HCT116 (cell line): ENCODE measurements at regions not wholly inside any gene's neighbourhood (a gene's known extent, or its start where the extent isn't known, plus 50 kb on each side); places are given as distances from the start of the nearest gene placed in this dataset.

Experiments
- ATAC-seq: fragments of 200-7000 bp; cut with Tn5 transposase; 2 replicates; pipeline ENCODE4 v1.9.1; 2020; ENCODE audit warnings: mild to moderate bottlenecking, moderate library complexity
- BruUV-seq: library from RNA; stranded (reverse); fragments of 400-500 nt; replicated peaks from 2 replicates; lab custom pipeline; 2021; lab: Mats Ljungman, UMichigan
- CTCF ChIA-PET: fragments of 300-600 bp; sonication (Branson Sonifier 250); formaldehyde crosslinking; loops from one replicate; lab custom pipeline; 2021; ENCODE audit warnings: antibody characterized with exemption; lab: Charles Lee
- POLR2A ChIA-PET: fragments of 300-600, 350-600 bp; sonication (Branson Sonifier 250); formaldehyde crosslinking; loops from one replicate; lab custom pipeline; 2021; ENCODE audit warnings: antibody characterized with exemption; lab: Charles Lee
- RAD21 ChIA-PET, 2 experiments: fragments of 300-600 bp; sonication (Branson Sonifier 250); formaldehyde crosslinking; loops; one replicate each; lab custom pipeline; 2023; ENCODE audit warnings: low total read pairs in 2 of 2; ENCODE audit not compliant: uncharacterized antibody in 2 of 2, unreplicated experiment in 2 of 2, low non-redundant PET in 1 of 2; lab: Charles Lee
- DNase-seq: peaks from one replicate; pipeline ENCODE4 v3.0.0-alpha.2; 2010; ENCODE audit warnings: low read depth, low spot score
- H2AFZ ChIP-seq: fragments of 200-600 bp; shearing (Covaris generic), sonication (generic); 2 replicates; pipeline ENCODE4 v1.6.1; 2017; ENCODE audit warnings: low read depth, mixed run types, mixed read lengths, antibody characterized with exemption, low read length; ENCODE audit not compliant: poor library complexity, severe bottlenecking
- H3K27ac ChIP-seq: 2 replicates; pipeline ENCODE4 v1.5.1; 2012; ENCODE audit warnings: low read depth, low read length
- H3K27me3 ChIP-seq: fragments of 200-600 bp; sonication (generic); 2 replicates; pipeline ENCODE4 v1.6.1; 2016; ENCODE audit warnings: mixed run types, low read length, mixed read lengths; ENCODE audit not compliant: insufficient read depth
- H3K36me3 ChIP-seq, 2 experiments: fragments of 200-500 bp in 1 of 2; fragments of 200-600 bp in 1 of 2; sonication (Bioruptor generic) in 1 of 2; sonication (generic) in 1 of 2; 2 replicates each; pipeline versions ENCODE4 v1.5.1 to v1.6.1; 2014 to 2016; ENCODE audit warnings: low read length in 2 of 2, inconsistent platforms in 1 of 2, mixed read lengths in 1 of 2, mixed run types in 1 of 2; ENCODE audit not compliant: insufficient read depth in 2 of 2, control insufficient read depth in 1 of 2
- H3K4me1 ChIP-seq, 2 experiments: fragments of 200-600 bp in 1 of 2; sonication (generic) in 1 of 2; 2 replicates each; pipeline versions ENCODE4 v1.5.1 to v1.6.1; 2012 to 2017; ENCODE audit warnings: low read length in 2 of 2, inconsistent platforms in 1 of 2, mild to moderate bottlenecking in 1 of 2, mixed read lengths in 1 of 2, mixed run types in 1 of 2, moderate library complexity in 1 of 2; ENCODE audit not compliant: insufficient read depth in 2 of 2, control insufficient read depth in 1 of 2
- H3K4me2 ChIP-seq: fragments of 200-600 bp; sonication (generic); 2 replicates; pipeline ENCODE4 v1.6.1; 2017; ENCODE audit warnings: mixed run types, low read length, mixed read lengths
- H3K4me3 ChIP-seq, 2 experiments: fragments of 200-600 bp in 1 of 2; sonication (generic) in 1 of 2; replicated peaks in 1 of 2; 2 replicates each; pipeline ENCODE4 v1.5.1; 2011 to 2016; ENCODE audit warnings: low read length in 2 of 2, control low read depth in 1 of 2, low read depth in 1 of 2, mild to moderate bottlenecking in 1 of 2, mixed read lengths in 1 of 2, mixed run types in 1 of 2
- H3K79me2 ChIP-seq: fragments of 200-600 bp; sonication (generic); 2 replicates; pipeline ENCODE4 v1.6.1; 2017; ENCODE audit warnings: mild to moderate bottlenecking, mixed run types, low read length, moderate library complexity, mixed read lengths; ENCODE audit not compliant: insufficient read depth
- H3K9ac ChIP-seq: fragments of 200-600 bp; sonication (generic); 2 replicates; pipeline ENCODE4 v1.6.1; 2016; ENCODE audit warnings: low read length, mixed read lengths
- H3K9me2 ChIP-seq: fragments of 200-600 bp; sonication (generic), shearing (Covaris generic); 2 replicates; pipeline ENCODE4 v1.6.1; 2017; ENCODE audit warnings: mixed run types, mild to moderate bottlenecking, moderate library complexity; ENCODE audit not compliant: insufficient read depth
- H3K9me3 ChIP-seq, 2 experiments: fragments of 200-500 bp in 1 of 2; fragments of 200-600 bp in 1 of 2; sonication (Bioruptor generic) in 1 of 2; sonication (generic) in 1 of 2; 2 replicates each; pipeline ENCODE4 v1.6.1; 2014 to 2017; ENCODE audit warnings: low read length in 2 of 2, mixed read lengths in 2 of 2, inconsistent platforms in 1 of 2, low read depth in 1 of 2, mild to moderate bottlenecking in 1 of 2, mixed run types in 1 of 2, moderate library complexity in 1 of 2; ENCODE audit not compliant: control insufficient read depth in 1 of 2, insufficient read depth in 1 of 2
- H4K20me1 ChIP-seq: fragments of 200-600 bp; sonication (generic), shearing (Covaris generic); 2 replicates; pipeline ENCODE4 v1.6.1; 2017; ENCODE audit warnings: mixed run types, mild to moderate bottlenecking, moderate library complexity; ENCODE audit not compliant: insufficient read depth
- CEBPB ChIP-seq: IDR thresholded peaks from 2 replicates; pipeline ENCODE4 v1.6.1; 2012; ENCODE audit warnings: low read depth
- EGR1 ChIP-seq: IDR thresholded peaks from 2 replicates; pipeline ENCODE4 v1.6.1; 2012; ENCODE audit warnings: low read depth
- ELF1 ChIP-seq: IDR thresholded peaks from 2 replicates; pipeline ENCODE4 v1.6.1; 2012; ENCODE audit warnings: low read depth, borderline replicate concordance
- FOSL1 ChIP-seq: IDR thresholded peaks from 2 replicates; pipeline ENCODE4 v1.6.1; 2012; ENCODE audit warnings: low read depth
- JUND ChIP-seq: IDR thresholded peaks from 2 replicates; pipeline ENCODE4 v1.6.1; 2012
- POLR2A ChIP-seq: IDR thresholded peaks from 2 replicates; pipeline ENCODE4 v1.7.0; 2011; ENCODE audit warnings: borderline replicate concordance; ENCODE audit not compliant: insufficient read depth, insufficient read length; ENCODE audit errors: extremely low read depth
- RAD21 ChIP-seq: IDR thresholded peaks from 2 replicates; pipeline ENCODE4 v1.6.1; 2012; ENCODE audit warnings: low read depth, mild to moderate bottlenecking
- SIN3A ChIP-seq: IDR thresholded peaks from 2 replicates; pipeline ENCODE4 v1.6.1; 2012; ENCODE audit warnings: low read depth
- SP1 ChIP-seq: IDR thresholded peaks from 2 replicates; pipeline ENCODE4 v1.6.1; 2012; ENCODE audit warnings: low read depth
- TCF7L2 ChIP-seq: IDR thresholded peaks from 2 replicates; pipeline ENCODE4 v1.7.0; 2011; ENCODE audit warnings: borderline replicate concordance, inconsistent platforms; ENCODE audit not compliant: insufficient read depth, insufficient read length; ENCODE audit errors: extremely low read depth
- YY1 ChIP-seq: IDR thresholded peaks from 2 replicates; pipeline ENCODE4 v1.6.1; 2011; ENCODE audit warnings: low read length, low read depth, moderate library complexity, mild to moderate bottlenecking; ENCODE audit not compliant: insufficient replicate concordance; ENCODE audit errors: extremely low read depth
- ZFX ChIP-seq: fragments of 450-650 bp; IDR thresholded peaks from 2 replicates; pipeline ENCODE4 v1.6.1; 2017
- intact Hi-C: fragments of 100-400 bp; cut with micrococcal nuclease; formaldehyde crosslinking; loops from 2 replicates; pipeline ENCODE4 v1.10.0; 2022
- TF ChIP-seq, protein P1 (sequence below), 3 experiments: fragments of 200-600 bp in 1 of 3; sonication (generic) in 1 of 3; IDR thresholded peaks in 2 of 3; conservative IDR thresholded peaks in 1 of 3; 2 replicates each; pipeline ENCODE4 v1.5.1; 2012 to 2017; ENCODE audit warnings: low read depth in 2 of 3, low read length in 2 of 3, antibody characterized with exemption in 1 of 3, borderline replicate concordance in 1 of 3, control low read depth in 1 of 3, mild to moderate bottlenecking in 1 of 3, mixed read lengths in 1 of 3, mixed run types in 1 of 3, moderate library complexity in 1 of 3; ENCODE audit not compliant: insufficient read depth in 1 of 3
- TF ChIP-seq, protein P2 (sequence below): IDR thresholded peaks from 2 replicates; pipeline ENCODE4 v1.6.1; 2011; ENCODE audit warnings: mild to moderate bottlenecking, low read length, moderate library complexity; ENCODE audit not compliant: insufficient replicate concordance; ENCODE audit errors: extremely low read depth

DNA sequence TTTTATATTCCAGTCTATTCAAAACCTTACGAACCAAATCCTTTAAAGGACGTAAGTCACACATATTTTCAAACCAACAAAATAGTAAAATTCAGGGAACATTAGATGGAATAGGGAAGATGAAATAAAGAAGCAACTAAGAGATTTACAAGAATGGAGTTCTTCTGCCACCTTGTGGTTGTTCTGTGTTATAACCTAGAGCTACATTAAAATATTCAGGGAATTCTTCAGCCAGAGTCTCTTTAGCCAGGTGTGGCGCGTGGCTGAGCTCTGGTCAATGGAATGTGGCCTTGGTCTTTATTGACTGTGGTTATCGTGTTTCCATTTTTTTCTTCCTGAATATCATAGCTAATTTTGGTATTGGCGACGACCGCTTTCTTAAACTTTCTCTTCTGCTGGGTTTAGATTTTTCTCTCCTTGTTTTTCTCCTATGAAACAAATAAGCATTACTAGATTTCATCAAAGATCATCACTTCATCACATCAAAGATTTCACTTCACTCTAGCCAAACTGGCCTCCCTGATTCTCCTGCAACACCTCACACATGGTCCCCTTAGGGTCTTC lies 221.3 kb downstream of the MRPL39 start:
- peak; percentile 44; the same call in 1 of the 2 replicates for ATAC-seq
- RAD21 ChIA-PET, result no interaction called here
- H3K27ac ChIP-seq, result no peak overlapping the region
- intact Hi-C loops, result no loop called here
- no peaks in the 10 kb centered on the region for H3K4me1 ChIP-seq
- H3K36me3 ChIP-seq, result no peaks in the 10 kb centered on the region
- H4K20me1 ChIP-seq, result no peaks in the 10 kb centered on the region
- peak; percentile 23 for DNase-seq
- no peak overlapping the region for H2AFZ ChIP-seq
- H3K9me3 ChIP-seq, result peaks cover 0 to 4% of the 10 kb centered on the region in 2 experiments; a peak in 2 of 4 replicates
- no peak overlapping the region for H3K4me3 ChIP-seq
- H3K79me2 ChIP-seq, result no peaks in the 10 kb centered on the region
- TF ChIP-seq, protein P1, sequence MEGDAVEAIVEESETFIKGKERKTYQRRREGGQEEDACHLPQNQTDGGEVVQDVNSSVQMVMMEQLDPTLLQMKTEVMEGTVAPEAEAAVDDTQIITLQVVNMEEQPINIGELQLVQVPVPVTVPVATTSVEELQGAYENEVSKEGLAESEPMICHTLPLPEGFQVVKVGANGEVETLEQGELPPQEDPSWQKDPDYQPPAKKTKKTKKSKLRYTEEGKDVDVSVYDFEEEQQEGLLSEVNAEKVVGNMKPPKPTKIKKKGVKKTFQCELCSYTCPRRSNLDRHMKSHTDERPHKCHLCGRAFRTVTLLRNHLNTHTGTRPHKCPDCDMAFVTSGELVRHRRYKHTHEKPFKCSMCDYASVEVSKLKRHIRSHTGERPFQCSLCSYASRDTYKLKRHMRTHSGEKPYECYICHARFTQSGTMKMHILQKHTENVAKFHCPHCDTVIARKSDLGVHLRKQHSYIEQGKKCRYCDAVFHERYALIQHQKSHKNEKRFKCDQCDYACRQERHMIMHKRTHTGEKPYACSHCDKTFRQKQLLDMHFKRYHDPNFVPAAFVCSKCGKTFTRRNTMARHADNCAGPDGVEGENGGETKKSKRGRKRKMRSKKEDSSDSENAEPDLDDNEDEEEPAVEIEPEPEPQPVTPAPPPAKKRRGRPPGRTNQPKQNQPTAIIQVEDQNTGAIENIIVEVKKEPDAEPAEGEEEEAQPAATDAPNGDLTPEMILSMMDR (IDR thresholded peaks at IDR 0.05 in 2 of 3, conservative IDR thresholded peaks at IDR 0.05 in 1 of 3; ENCODE audit: borderline replicate concordance in 1 of 3, insufficient read depth in 1 of 3, low read depth in 2 of 3, low read length in 2 of 3), result peak in 2 of 3 experiments; percentile 41 to 75; a peak in 3 of 6 replicates
- TF ChIP-seq RAD21 (peak; percentile 40), SP1 (no peak), JUND (no peak), CEBPB (no peak)
- TF ChIP-seq, all 23 proteins: peak for 2
- H3K9ac ChIP-seq, result no peak overlapping the region
- POLR2A ChIA-PET, result no interaction called here
- no peaks in the 10 kb centered on the region for H3K9me2 ChIP-seq
- BruUV-seq, result no TSS peak
- CTCF ChIA-PET, result no interaction called here
- no peaks in the 10 kb centered on the region for H3K27me3 ChIP-seq
- H3K4me2 ChIP-seq, result no peak overlapping the region

DNA sequence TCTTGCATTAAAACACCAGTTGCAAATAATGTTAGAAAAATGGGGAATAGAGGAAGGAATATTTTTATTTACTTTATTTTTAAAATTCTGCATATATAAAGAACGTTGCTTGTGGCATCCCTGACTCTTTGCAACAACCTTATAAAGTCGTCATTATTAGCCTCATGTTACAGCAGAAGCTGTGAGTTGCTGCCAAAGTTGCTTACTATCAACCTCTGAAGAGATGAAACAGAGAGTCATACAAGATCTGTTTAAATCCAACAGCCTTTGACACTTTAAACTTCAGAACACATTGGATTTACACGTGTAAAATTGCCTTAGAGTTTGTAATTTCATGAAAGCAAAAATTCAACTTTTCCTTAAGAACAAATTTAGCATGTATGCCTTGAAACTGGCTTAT lies 221.9 kb downstream of the MRPL39 start:
- CTCF ChIA-PET, result no interaction called here
- no peaks in the 10 kb centered on the region for H3K4me1 ChIP-seq
- no peak for TF ChIP-seq FOSL1
- no peak for TF ChIP-seq JUND
- TF ChIP-seq POLR2A, result no peak
- TF ChIP-seq EGR1, result no peak
- TF ChIP-seq TCF7L2, result no peak
- no peak for TF ChIP-seq ZFX
- TF ChIP-seq YY1, result no peak
- TF ChIP-seq, protein P2, sequence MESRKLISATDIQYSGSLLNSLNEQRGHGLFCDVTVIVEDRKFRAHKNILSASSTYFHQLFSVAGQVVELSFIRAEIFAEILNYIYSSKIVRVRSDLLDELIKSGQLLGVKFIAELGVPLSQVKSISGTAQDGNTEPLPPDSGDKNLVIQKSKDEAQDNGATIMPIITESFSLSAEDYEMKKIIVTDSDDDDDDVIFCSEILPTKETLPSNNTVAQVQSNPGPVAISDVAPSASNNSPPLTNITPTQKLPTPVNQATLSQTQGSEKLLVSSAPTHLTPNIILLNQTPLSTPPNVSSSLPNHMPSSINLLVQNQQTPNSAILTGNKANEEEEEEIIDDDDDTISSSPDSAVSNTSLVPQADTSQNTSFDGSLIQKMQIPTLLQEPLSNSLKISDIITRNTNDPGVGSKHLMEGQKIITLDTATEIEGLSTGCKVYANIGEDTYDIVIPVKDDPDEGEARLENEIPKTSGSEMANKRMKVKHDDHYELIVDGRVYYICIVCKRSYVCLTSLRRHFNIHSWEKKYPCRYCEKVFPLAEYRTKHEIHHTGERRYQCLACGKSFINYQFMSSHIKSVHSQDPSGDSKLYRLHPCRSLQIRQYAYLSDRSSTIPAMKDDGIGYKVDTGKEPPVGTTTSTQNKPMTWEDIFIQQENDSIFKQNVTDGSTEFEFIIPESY, result no peak
- no peak for TF ChIP-seq ELF1
- no peak for TF ChIP-seq SP1
- no peak for TF ChIP-seq RAD21
- TF ChIP-seq SIN3A, result no peak
- TF ChIP-seq, protein P1 (IDR thresholded peaks at IDR 0.05 in 2 of 3, conservative IDR thresholded peaks at IDR 0.05 in 1 of 3; ENCODE audit: borderline replicate concordance in 1 of 3, insufficient read depth in 1 of 3, low read depth in 2 of 3, low read length in 2 of 3), result no peak

More for the DNA sequence above, 221.9 kb downstream of the MRPL39 start:
- Histone ChIP-seq H3K4me2 (no peak overlapping the region), H3K79me2 (no peaks in the 10 kb centered on the region), H3K9me3 (peaks cover 0 to 8% of the 10 kb centered on the region in 2 experiments; a peak in 2 of 4 replicates), H4K20me1 (no peaks in the 10 kb centered on the region), H3K36me3 (no peaks in the 10 kb centered on the region), H3K4me3 (no peak overlapping the region), H2AFZ (no peak overlapping the region), H3K27me3 (no peaks in the 10 kb centered on the region), H3K27ac (no peak overlapping the region), H3K9ac (no peak overlapping the region), H3K9me2 (no peaks in the 10 kb centered on the region)
- DNase-seq (no peak), ATAC-seq (no peak)
- BruUV-seq, result no TSS peak
- ChIA-PET RAD21 (no interaction called here), POLR2A (no interaction called here)
- intact Hi-C loops, result no loop called here
